ENCODE measurements at regions not wholly inside any gene's neighbourhood (a gene's known extent, or its start where the extent isn't known, plus 50 kb on each side); places are given as distances from the start of the nearest gene placed in this dataset.

GRCh38 chr2:238570926-238571325, 144.2 kb downstream of the ASB1 start:
- peaks cover 0 to 10% (median 7%) of the 10 kb centered on the region in 4 donors for H3K4me1 ChIP-seq
- DNase-seq (ENCODE audit: extremely low spot score) = no peak
- intact Hi-C loops (cut with DNase I) = no loop called here
- no peak overlapping the region for H3K27ac ChIP-seq (replicated peaks in 1 of 4)
- H3K36me3 ChIP-seq = no peaks in the 10 kb centered on the region
- TF ChIP-seq POLR2AphosphoS5 (IDR thresholded peaks at IDR 0.05) (no peak), EP300 (IDR thresholded peaks at IDR 0.05) (no peak), CTCF (IDR thresholded peaks at IDR 0.05) (no peak), POLR2A (IDR thresholded peaks at IDR 0.05; ENCODE audit: low read depth) (no peak)
- H3K4me3 ChIP-seq = no peak overlapping the region
- H3K9me3 ChIP-seq = no peaks in the 10 kb centered on the region
- 98% methylated on average over 14 of the region's 17 CpGs for WGBS
- H3K27me3 ChIP-seq = no peaks in the 10 kb centered on the region

- Histone ChIP-seq H3K36me3 (no peaks in the 10 kb centered on the region), H3K27ac (replicated peaks in 1 of 4) (no peak overlapping the region), H3K4me3 (no peak overlapping the region), H3K27me3 (no peaks in the 10 kb centered on the region), H3K9me3 (peaks cover 0 to 4% (median 2%) of the 10 kb centered on the region in 4 donors), H3K4me1 (peaks cover 0 to 10% (median 7%) of the 10 kb centered on the region in 4 donors)
- intact Hi-C loops (cut with DNase I) = no loop called here
- TF ChIP-seq POLR2AphosphoS5 (IDR thresholded peaks at IDR 0.05) (no peak), CTCF (IDR thresholded peaks at IDR 0.05) (no peak), POLR2A (IDR thresholded peaks at IDR 0.05; ENCODE audit: low read depth) (no peak), EP300 (IDR thresholded peaks at IDR 0.05) (no peak)
- WGBS = 76% methylated on average over 14 of the region's 14 CpGs
- no peak for DNase-seq (ENCODE audit: extremely low spot score)
These were observed 145.1 kb downstream of the ASB1 start for GRCh38 chr2:238571661-238572372.

GRCh38 chr2:238573065-238573778, 146.5 kb downstream of the ASB1 start:
- TF ChIP-seq CTCF (IDR thresholded peaks at IDR 0.05) (peak in 1 of 3 experiments; percentile 45), POLR2AphosphoS5 (IDR thresholded peaks at IDR 0.05) (no peak), EP300 (IDR thresholded peaks at IDR 0.05) (no peak), POLR2A (IDR thresholded peaks at IDR 0.05; ENCODE audit: low read depth) (no peak)
- H3K27me3 ChIP-seq = no peaks in the 10 kb centered on the region
- DNase-seq (ENCODE audit: extremely low spot score) = no peak
- WGBS = 73% methylated on average over 7 of the region's 9 CpGs
- intact Hi-C loops (cut with DNase I) = no loop called here
- H3K36me3 ChIP-seq = no peaks in the 10 kb centered on the region
- no peak overlapping the region for H3K4me3 ChIP-seq
- peaks cover 0 to 10% (median 7%) of the 10 kb centered on the region in 4 donors for H3K4me1 ChIP-seq
- no peak overlapping the region for H3K27ac ChIP-seq (replicated peaks in 1 of 4)
- peaks cover 0 to 7% (median 3%) of the 10 kb centered on the region in 4 donors for H3K9me3 ChIP-seq

GRCh38 chr2:238573916-238574315, 147.2 kb downstream of the ASB1 start:
- intact Hi-C loops (cut with DNase I) = no loop called here
- no peak for TF ChIP-seq EP300 (IDR thresholded peaks at IDR 0.05)
- TF ChIP-seq POLR2A (IDR thresholded peaks at IDR 0.05; ENCODE audit: low read depth) = no peak
- TF ChIP-seq CTCF (IDR thresholded peaks at IDR 0.05) = no peak
- no peak for TF ChIP-seq POLR2AphosphoS5 (IDR thresholded peaks at IDR 0.05)

More at GRCh38 chr2:238573916-238574315, 147.2 kb downstream of the ASB1 start:
- 83% methylated on average over 11 of the region's 12 CpGs for WGBS
- Histone ChIP-seq H3K4me1 (peaks cover 0 to 10% (median 7%) of the 10 kb centered on the region in 4 donors), H3K36me3 (no peaks in the 10 kb centered on the region), H3K4me3 (no peak overlapping the region), H3K9me3 (peaks cover 0 to 7% (median 3%) of the 10 kb centered on the region in 4 donors), H3K27me3 (no peaks in the 10 kb centered on the region), H3K27ac (replicated peaks in 1 of 4) (no peak overlapping the region)
- DNase-seq (ENCODE audit: extremely low spot score) = no peak

Data from esophagus muscularis mucosa (tissue), 4 donors.